K562 (cell line): ENCODE measurements at regions not wholly inside any gene's neighbourhood (a gene's known extent, or its start where the extent isn't known, plus 50 kb on each side); places are given as distances from the start of the nearest gene placed in this dataset.

Source experiments
- CREB3 ChIP-seq: fragments of 450-650 bp; conservative IDR thresholded peaks from 2 replicates; pipeline ENCODE4 v1.6.1; 2016; ENCODE audit warnings: missing genetic modification characterization, low read depth, mild to moderate bottlenecking, missing compliant biosample characterization, moderate library complexity
- FOSL1 ChIP-seq: fragments of 200-800 bp; sonication (Bioruptor generic); conservative IDR thresholded peaks from 2 replicates; pipeline ENCODE4 v1.6.1; 2016; ENCODE audit warnings: missing genetic modification characterization, missing compliant biosample characterization
- GABPA ChIP-seq: fragments of 200-800 bp; sonication (Bioruptor generic); conservative IDR thresholded peaks from 2 replicates; pipeline ENCODE4 v1.6.1; 2016; ENCODE audit warnings: low read depth, missing genetic modification characterization, missing compliant biosample characterization
- GTF2A2 ChIP-seq: IDR thresholded peaks from 2 replicates; pipeline ENCODE4 v1.6.1; 2016; ENCODE audit warnings: mild to moderate bottlenecking, missing genetic modification characterization, missing compliant biosample characterization
- KLF13 ChIP-seq: fragments of 450-650 bp; IDR thresholded peaks from 2 replicates; pipeline ENCODE4 v1.6.1; 2016; ENCODE audit warnings: missing genetic modification characterization, low read depth, mild to moderate bottlenecking, missing compliant biosample characterization, moderate library complexity, borderline replicate concordance
- MYC ChIP-seq, 2 experiments: fragments of 250-450 bp in 1 of 2; sonication (Bioruptor Pico) in 1 of 2; IDR thresholded peaks; 2 replicates each; pipeline versions ENCODE4 v1.5.1 to v1.6.1; 2012 to 2021; ENCODE audit warnings: low read depth in 2 of 2, borderline replicate concordance in 1 of 2, improper control_type of control experiment in 1 of 2, low read length in 1 of 2, mild to moderate bottlenecking in 1 of 2, moderate library complexity in 1 of 2
- NR4A1 ChIP-seq, 2 experiments: fragments of 250-450 bp in 1 of 2; fragments of 450-650 bp in 1 of 2; sonication (Bioruptor Pico) in 1 of 2; IDR thresholded peaks; 2 replicates each; pipeline versions ENCODE4 v1.4.0 to v1.6.1; 2016 to 2020; ENCODE audit warnings: mild to moderate bottlenecking in 2 of 2, missing compliant biosample characterization in 1 of 2, missing genetic modification characterization in 1 of 2, moderate library complexity in 1 of 2
- POLR2H ChIP-seq: IDR thresholded peaks from 2 replicates; pipeline ENCODE4 v1.6.1; 2016; ENCODE audit warnings: missing genetic modification characterization, low read depth, mild to moderate bottlenecking, control low read depth, missing compliant biosample characterization, moderate library complexity
- RAD21 ChIP-seq, 2 experiments: fragments of 250-450 bp in 1 of 2; fragments of 450-650 bp in 1 of 2; sonication (Bioruptor Pico) in 1 of 2; formaldehyde crosslinking in 1 of 2; IDR thresholded peaks in 1 of 2; conservative IDR thresholded peaks in 1 of 2; 2 replicates each; pipeline versions ENCODE4 v1.4.0 to v1.8.0; 2020 to 2022; ENCODE audit warnings: mild to moderate bottlenecking in 2 of 2, moderate library complexity in 1 of 2
- SRF ChIP-seq, 2 experiments: fragments of 250-450, 450-650 bp in 1 of 2; sonication (Bioruptor Pico) in 1 of 2; sonication (generic) in 1 of 2; formaldehyde crosslinking; IDR thresholded peaks; 2 replicates each; pipeline versions ENCODE4 v1.5.0 to v1.5.1; 2020 to 2022; ENCODE audit warnings: mild to moderate bottlenecking in 1 of 2, missing genetic modification reagents in 1 of 2
- TAF7 ChIP-seq: fragments of 450-650 bp; IDR thresholded peaks from 2 replicates; pipeline ENCODE4 v1.6.1; 2016; ENCODE audit warnings: missing genetic modification characterization, missing compliant biosample characterization
- ZFPM2 ChIP-seq: fragments of 250-450 bp; sonication (Bioruptor Pico); IDR thresholded peaks from 2 replicates; pipeline ENCODE4 v1.5.1; 2022; ENCODE audit warnings: mild to moderate bottlenecking
- ZNF592 ChIP-seq: fragments of 450-650 bp; IDR thresholded peaks from 2 replicates; pipeline ENCODE4 v1.6.1; 2017; ENCODE audit warnings: antibody characterized with exemption, mild to moderate bottlenecking
- ZNF644 ChIP-seq: fragments of 200-800 bp; sonication (Bioruptor generic); IDR thresholded peaks from 2 replicates; pipeline ENCODE4 v1.6.1; 2016; ENCODE audit warnings: low read depth, missing genetic modification characterization, missing compliant biosample characterization
- ZNF740 ChIP-seq, 3 experiments: fragments of 200-800 bp in 1 of 3; sonication (Bioruptor generic) in 1 of 3; sonication (generic) in 1 of 3; formaldehyde crosslinking in 1 of 3; IDR thresholded peaks; 2 replicates each; pipeline versions ENCODE4 v1.6.1 to v1.8.0; 2016 to 2022; ENCODE audit warnings: mild to moderate bottlenecking in 2 of 3, missing compliant biosample characterization in 2 of 3, missing genetic modification characterization in 2 of 3, missing genetic modification reagents in 1 of 3

- TF ChIP-seq GABPA: 0 out of 2 replicates have a peak, but pooled peaks have one; percentile 14
- 0 out of 2 replicates have a peak, but pooled peaks have one; percentile 15 for TF ChIP-seq CREB3 (tag)
- peak; percentile 29; the same call in 1 of the 2 replicates for TF ChIP-seq GTF2A2 (tag)
- 0 out of 2 replicates have a peak, but pooled peaks have one; percentile 2 for TF ChIP-seq TAF7
- TF ChIP-seq ZNF740 (CRISPR knock-in tag; IDR thresholded peaks at IDR 0.05): no peak
- TF ChIP-seq ZNF740 (tag; IDR thresholded peaks at IDR 0.05): peak in 1 of 2 experiments; percentile 51; a peak in 1 of 4 replicates
- TF ChIP-seq POLR2H (tag): peak; percentile 49; the same call in 1 of the 2 replicates
- 0 out of 2 replicates have a peak, but pooled peaks have one; percentile 6 for TF ChIP-seq ZFPM2 (CRISPR knock-in tag)
- peak; percentile 69; the same call in 1 of the 2 replicates for TF ChIP-seq KLF13 (tag)
- no peak for TF ChIP-seq SRF (CRISPR knock-in tag; IDR thresholded peaks at IDR 0.05)
- 0 out of 2 replicates have a peak, but pooled peaks have one; percentile 2 for TF ChIP-seq FOSL1 (tag)
- 0 out of 4 replicates have a peak, but pooled peaks of 1 of the 2 experiments have one; percentile 5 for TF ChIP-seq RAD21 (CRISPR knock-in tag; conservative IDR thresholded peaks at IDR 0.05 in 1 of 2, IDR thresholded peaks at IDR 0.05 in 1 of 2)
- no peak for TF ChIP-seq NR4A1 (CRISPR knock-in tag; IDR thresholded peaks at IDR 0.05)
- TF ChIP-seq NR4A1 (tag; IDR thresholded peaks at IDR 0.05): 0 out of 2 replicates have a peak, but pooled peaks have one; percentile 8
- 0 out of 2 replicates have a peak, but pooled peaks have one; percentile 28 for TF ChIP-seq ZNF644
- peak; percentile 55 for TF ChIP-seq ZNF592
- TF ChIP-seq MYC (IDR thresholded peaks at IDR 0.05; ENCODE audit: low read depth, low read length): no peak
- peak; percentile 33; the same call in 1 of the 2 replicates for TF ChIP-seq MYC (CRISPR knock-in tag; IDR thresholded peaks at IDR 0.05; ENCODE audit: borderline replicate concordance, low read depth)
Measured at GRCh38 chr4:78694457-78694787, 81.7 kb upstream of the BMP2K start (continued).
